ENCODE measurements at regions not wholly inside any gene's neighbourhood (a gene's known extent, or its start where the extent isn't known, plus 50 kb on each side); places are given as distances from the start of the nearest gene placed in this dataset.

DNA sequence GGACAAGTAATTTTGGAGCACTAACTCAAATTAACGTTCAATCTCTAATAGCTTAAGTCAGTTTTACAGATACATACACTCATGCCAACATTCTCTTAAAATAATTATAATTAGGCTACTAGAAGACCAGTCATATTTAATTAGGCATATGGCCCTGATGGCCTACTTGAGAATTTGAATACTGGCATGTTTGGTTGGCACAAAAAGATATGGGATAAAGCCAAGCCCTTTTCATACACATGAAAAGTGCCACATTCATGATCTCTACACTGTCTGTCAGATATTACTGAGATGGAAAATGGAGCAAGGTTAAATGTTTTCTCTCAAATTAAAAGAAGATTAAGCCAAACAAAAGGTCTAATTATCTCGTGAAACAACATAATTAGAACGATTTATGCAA, 1091.0 kb downstream of the C4orf33 start:
- TF ChIP-seq, protein P1, sequence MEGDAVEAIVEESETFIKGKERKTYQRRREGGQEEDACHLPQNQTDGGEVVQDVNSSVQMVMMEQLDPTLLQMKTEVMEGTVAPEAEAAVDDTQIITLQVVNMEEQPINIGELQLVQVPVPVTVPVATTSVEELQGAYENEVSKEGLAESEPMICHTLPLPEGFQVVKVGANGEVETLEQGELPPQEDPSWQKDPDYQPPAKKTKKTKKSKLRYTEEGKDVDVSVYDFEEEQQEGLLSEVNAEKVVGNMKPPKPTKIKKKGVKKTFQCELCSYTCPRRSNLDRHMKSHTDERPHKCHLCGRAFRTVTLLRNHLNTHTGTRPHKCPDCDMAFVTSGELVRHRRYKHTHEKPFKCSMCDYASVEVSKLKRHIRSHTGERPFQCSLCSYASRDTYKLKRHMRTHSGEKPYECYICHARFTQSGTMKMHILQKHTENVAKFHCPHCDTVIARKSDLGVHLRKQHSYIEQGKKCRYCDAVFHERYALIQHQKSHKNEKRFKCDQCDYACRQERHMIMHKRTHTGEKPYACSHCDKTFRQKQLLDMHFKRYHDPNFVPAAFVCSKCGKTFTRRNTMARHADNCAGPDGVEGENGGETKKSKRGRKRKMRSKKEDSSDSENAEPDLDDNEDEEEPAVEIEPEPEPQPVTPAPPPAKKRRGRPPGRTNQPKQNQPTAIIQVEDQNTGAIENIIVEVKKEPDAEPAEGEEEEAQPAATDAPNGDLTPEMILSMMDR (IDR thresholded peaks at IDR 0.05): no peak
- no peak for TF ChIP-seq EZH2 (IDR thresholded peaks at IDR 0.05; ENCODE audit: borderline replicate concordance, insufficient read depth, low read depth, low read length, poor library complexity, severe bottlenecking)

All from B cell (primary cell).